RKO (cell line): ENCODE measurements at regions not wholly inside any gene's neighbourhood (a gene's known extent, or its start where the extent isn't known, plus 50 kb on each side); places are given as distances from the start of the nearest gene placed in this dataset.

ENCODE experiments used
- DNase-seq: peaks from one replicate; pipeline ENCODE4 v3.0.0-alpha.2; 2016; ENCODE audit warnings: low spot score

DNA sequence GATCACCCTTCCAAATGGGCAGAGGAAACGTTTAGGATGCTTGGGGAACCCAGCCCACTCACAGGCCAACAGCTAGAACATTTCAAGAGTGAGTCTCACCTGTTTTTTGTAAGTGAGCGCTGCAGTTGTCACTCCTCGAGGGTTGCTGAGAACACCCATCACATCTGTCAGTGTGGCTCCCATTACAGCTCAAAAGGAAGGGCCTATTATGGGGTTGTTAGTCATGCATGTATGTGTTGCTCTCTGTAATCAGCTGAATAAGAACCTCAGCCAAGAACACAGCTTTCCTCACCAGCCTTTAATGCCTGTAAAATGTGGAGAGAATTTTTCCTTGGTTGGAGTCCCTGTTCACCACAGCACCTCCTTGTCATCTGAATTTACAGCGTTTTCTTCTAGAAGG is 196.3 kb upstream of the KLF4 start:
- DNase-seq, result no peak

GRCh38 chr9:107685376-107685775 is 195.8 kb upstream of the KLF4 start:
- DNase-seq, result no peak

- DNase-seq, result no peak
These were observed 194.7 kb upstream of the KLF4 start for GRCh38 chr9:107684224-107684623.

- no peak for DNase-seq
These were observed 194.0 kb upstream of the KLF4 start for GRCh38 chr9:107683566-107683965.

- DNase-seq, result no peak
These were observed 192.4 kb upstream of the KLF4 start for GRCh38 chr9:107681988-107682387.

DNA sequence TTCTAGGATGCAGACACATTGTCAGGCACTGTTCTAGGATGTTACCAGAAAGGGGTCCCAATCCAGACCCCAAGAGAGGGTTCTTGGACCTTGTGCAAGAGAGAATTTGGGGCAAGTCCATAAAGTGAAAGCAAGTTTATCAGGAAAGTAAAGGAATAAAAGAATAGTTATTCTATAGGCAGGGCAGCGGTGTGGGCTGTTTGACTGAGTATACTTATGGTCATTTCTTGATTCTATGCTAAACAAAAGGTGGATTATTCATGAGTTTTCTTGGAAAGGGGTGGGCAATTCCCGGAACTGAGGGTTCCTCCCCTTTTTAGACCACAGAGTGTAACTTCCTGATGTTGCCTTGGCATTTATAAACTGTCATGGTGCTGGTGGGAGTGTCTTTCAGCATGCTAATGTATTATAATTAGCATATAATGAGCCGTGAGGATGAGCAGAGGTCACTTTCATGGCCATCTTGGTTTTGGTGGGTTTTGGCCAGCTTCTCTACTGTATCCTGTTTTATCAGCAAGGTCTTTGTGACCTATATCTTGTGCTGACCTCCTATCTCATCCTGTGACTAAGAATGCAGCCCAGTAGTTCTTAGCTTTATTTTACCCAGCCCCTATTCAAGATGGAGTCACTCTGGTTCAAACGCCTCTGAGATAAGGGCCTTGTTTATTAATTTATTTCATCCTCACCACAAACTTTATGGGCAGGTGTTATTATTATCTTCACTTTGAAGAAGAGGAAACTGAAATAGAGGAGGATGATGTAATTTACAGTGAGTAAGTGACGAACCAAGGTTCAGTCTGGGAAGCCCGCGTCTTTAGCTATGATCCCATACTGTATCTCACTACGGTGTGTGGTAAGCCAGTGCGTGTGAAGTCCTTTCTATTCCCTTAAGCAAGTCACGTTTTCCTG is 186.0 kb upstream of the KLF4 start:
- no peak for DNase-seq

DNA sequence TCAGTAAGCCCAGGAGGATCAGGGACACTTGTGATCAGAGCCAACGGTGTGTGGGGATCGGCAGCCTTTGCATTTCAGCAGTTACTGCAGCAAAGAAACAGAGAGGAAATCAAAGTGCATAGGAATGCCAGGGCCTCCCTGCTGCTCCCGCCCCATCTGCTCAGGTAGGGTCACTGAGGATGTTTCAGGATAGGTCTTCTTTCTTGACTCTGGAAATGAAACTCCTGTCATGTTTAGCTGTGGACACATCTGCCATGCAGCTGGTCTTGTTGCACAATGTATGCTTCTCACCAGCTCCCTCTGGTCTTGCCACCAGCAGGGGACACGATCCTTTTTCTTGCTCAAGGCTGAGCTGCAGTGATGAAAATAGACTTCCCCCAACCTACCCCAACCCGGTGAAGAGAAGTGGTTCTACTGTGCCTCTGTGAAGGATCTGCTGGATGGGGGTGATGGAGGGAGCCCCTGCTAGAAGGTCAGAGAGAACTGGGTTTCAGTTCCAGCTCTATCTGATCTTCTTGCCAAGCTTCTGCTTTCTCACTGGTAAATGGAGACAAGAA is 185.2 kb upstream of the KLF4 start:
- DNase-seq, result no peak

DNA sequence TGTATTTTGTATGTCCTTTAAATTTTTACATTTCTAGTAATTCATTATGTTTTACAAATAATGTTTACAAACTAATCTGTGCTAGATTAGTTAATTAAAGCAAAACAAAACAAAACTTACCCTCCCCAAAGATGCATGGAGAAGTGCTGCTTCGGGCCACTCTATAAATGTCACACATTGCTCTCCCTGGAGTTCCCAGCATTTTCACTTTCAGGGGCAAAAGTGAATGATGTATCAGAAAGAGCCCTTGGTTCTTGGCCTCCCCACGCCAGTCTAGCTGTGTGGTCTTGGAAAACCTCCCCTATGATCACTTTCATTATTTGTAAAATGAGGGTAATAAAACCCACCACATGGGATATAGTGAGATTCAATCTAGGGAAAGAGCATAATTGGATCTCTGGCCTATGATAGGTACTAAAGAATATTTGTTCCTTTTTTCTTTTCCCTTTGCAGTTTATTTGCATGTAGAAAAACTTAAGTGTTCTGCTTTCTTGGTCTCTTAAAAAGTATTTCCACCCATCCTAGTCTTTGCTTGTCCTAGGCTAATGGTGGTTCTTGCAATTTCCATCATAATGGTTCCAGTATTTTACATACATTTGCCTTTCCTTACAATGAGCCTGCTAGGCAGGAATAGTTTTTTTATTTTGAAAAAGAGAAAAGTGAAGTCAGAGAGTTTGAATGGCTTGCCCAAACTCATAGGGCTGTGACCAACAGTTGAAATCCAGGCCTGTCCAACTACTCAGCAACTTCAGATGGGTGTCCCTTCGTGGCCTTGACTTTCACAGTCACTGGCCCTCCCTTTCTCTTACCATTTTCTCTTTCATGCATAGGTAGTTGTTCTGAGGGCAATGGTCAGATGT is 184.5 kb upstream of the KLF4 start:
- no peak for DNase-seq

DNA sequence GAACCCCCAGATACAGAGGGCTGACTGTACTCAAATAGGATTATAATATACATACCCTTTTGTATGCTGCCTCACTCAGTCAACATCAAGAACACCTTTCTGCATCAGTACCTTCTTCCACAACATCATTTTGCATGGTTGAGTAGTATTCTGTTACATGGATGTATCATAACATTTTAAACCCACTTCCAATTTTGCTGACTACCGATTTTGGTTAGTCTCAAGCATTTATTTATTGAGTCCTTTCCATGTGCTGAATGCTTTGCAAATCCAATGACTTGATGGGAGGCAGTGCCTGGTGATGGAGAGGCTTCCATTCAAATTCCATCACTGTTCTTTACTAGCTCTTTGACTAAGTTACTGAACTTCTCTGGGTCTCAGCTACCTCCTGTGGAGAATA is 182.0 kb upstream of the KLF4 start:
- no peak for DNase-seq

- DNase-seq, result no peak
These were observed 179.9 kb upstream of the KLF4 start for GRCh38 chr9:107669422-107669821.

DNA sequence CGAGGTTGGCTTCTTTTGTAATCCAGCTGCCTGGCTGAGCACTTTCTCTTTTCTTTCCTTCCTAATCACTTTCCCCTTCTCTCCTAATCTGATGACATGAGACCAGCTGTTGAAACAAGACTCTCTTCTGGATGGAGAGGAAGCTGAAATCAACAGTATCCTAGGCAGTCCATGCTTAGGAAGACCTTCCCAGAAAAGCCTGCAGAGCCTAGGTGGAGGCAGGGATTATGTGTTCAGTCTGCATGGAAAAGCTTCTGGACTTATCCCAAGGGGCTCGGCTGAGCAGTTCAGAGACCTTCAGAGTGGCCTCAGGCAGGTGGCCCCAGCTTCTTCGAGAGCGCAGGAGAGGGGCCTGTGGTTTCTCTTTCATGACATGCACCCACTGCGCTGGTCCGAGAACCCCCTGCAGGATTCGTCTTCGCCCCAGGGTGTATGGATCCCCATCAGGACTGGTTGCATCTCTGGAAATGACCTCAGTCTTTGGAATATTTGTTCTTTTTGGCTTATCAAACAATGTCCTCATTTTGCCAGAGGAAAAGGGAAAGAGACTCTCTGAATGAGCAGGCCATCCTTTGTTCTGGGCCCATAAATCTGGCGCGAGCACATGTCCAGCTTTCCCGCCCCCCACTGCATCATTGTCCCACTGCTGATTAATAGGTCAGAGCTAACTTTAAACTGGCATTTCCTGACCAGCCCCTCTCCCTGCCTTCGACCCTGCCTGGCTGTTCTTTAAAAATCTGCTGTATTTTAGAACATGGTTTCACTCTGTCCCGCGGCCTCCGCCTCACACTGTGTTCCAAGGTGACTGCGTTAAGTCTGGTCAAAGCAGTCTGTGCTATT is 177.9 kb upstream of the KLF4 start:
- DNase-seq, result no peak

GRCh38 chr9:107665057-107665456 is 175.5 kb upstream of the KLF4 start:
- DNase-seq, result no peak

DNA sequence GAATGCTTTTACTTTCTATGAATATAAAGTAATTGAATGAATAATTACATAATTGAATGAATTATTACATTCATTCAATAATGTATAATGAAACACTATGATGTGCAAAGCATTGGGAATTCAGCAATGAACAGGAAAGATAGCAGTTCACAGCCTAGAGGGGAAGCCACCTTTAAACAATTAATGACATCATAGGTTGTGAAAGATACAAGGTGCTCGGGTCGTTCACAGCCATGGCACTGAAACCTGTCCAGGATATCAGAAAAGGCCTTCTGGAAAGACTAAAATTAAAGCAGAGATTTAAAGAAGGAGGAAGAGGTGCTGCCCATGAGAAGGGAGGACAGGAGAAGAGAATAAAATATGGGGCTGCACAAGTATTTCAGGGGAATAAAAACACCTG is 171.4 kb upstream of the KLF4 start:
- no peak for DNase-seq

- DNase-seq, result no peak
These were observed 163.8 kb upstream of the KLF4 start for GRCh38 chr9:107653263-107653821.

DNA sequence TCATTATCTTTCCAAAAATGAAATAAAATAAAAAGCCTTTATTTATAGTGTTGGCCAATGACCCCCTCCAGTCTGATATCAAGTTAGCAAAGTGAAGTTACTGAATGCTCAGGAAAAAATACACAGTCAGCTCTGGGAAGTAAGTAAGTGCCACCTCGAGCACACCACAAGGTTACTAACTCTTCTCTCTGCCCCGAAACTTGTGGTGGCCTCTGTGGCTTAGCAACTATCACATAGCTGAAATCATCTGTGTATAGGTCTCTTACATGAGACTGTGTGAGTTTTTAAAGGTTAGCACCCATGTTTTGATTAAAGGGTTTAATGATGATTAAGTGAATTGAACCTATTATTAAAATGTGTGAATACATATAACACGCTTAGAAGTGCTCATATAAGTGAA is 161.4 kb upstream of the KLF4 start:
- DNase-seq, result no peak

DNA sequence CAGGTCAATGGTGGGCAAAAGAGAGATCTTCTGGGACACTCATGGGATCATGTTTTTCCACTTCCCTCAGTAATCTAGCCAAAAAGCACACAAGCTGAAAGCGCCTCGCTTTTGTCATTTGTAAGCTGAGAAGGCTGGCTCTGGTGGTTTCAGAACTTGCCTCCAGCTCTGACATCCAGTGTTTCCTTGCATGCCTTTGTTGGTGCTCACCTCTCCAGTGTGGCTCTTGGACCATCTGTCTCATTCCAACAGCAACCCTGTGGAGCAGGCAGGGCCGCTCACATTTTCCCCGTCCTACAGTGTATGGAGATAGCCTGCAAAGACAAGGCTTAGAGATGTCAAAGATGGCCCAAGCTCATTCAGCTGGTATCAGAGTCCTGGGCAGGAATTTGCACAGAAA is 160.8 kb upstream of the KLF4 start:
- DNase-seq, result no peak

DNA sequence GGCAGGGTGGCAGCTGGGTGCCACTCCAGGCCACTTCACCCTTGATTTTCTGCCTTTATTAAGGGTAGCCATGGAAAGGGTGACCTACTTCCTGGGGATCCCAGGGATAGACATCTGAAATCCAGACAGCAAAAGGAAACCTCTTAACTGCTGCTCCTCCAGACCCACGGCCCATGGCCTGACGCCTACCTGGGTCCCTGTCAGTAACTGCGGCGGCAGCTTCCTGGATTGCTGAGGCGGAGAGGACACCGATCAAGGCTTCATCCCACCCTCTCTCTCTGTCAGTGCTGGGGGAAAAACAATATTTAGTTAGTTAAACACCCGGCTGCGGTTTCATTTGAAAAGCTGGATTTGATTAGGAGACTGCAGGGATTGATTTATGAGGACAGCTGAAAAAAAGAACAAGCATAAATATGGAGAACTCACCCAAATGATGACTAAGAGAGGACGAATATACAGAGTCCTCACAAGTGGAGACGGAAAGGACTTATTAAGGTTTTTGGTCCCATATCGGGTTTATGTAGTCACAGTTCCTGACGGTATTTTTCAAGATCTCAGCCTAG is 158.7 kb upstream of the KLF4 start:
- no peak for DNase-seq

DNA sequence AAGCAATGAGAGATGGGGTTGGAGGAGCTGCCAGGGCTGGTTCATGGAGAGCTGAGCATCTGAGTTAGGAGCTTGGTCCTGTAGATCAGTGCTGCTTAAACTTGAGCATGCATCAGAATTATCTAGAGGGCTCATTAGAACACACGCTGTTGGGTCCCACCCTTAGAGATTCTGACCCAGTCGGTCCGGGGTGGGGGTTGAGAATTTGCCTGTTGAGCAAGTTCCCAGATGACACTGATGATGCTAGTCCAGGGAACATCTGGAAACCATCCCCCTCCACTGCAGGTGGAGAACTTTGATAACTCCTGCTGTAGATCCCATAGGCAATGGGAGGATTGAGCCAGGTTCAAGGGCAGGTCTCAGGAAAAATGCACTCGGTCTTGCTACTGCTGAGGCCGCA is 158.0 kb upstream of the KLF4 start:
- DNase-seq, result no peak

- no peak for DNase-seq
These were observed 157.6 kb upstream of the KLF4 start for GRCh38 chr9:107647141-107647540.

GRCh38 chr9:107645464-107645833 is 155.9 kb upstream of the KLF4 start:
- no peak for DNase-seq

DNA sequence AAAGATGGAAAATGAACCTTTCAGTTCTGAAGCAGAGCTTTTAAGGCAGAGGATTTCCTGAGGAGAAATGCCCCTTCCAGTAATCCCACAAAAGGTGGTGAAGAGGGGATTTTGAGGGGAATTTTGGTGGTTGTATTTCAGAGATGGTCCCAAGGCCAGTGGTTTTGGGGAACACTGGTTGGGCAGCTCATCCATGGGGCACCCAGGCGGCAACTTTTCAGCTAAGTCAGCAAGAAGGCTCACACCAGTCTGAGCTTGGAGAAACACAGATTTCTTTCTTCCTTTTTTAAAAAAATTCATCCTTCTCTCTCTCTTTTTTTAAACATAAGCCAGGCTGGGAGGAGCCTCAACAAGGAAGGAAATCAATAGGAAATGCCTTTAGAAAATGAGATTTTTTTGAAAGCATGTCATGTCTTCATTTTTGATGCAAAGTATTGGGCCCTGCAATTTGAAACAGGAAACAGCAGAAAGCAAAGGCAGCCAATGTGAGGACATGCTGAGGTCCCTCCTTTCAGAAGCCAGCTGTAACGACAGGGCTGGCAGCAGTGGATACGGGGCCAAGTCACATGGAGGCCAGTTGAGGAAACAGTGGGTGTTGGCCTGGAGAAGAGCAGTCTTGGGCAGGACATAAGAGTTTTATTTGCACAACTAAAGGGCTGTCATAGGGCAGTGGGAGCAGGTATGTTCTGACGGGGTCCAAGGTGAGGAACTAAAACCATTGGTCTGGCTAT is 155.3 kb upstream of the KLF4 start:
- no peak for DNase-seq
